NCI-H1092 (cell line): ENCODE measurements at regions not wholly inside any gene's neighbourhood (a gene's known extent, or its start where the extent isn't known, plus 50 kb on each side); places are given as distances from the start of the nearest gene placed in this dataset.

Source experiments
- DNase-seq: peaks from one replicate; lab custom pipeline; 2025; lab: John Stamatoyannopoulos, UW

DNA sequence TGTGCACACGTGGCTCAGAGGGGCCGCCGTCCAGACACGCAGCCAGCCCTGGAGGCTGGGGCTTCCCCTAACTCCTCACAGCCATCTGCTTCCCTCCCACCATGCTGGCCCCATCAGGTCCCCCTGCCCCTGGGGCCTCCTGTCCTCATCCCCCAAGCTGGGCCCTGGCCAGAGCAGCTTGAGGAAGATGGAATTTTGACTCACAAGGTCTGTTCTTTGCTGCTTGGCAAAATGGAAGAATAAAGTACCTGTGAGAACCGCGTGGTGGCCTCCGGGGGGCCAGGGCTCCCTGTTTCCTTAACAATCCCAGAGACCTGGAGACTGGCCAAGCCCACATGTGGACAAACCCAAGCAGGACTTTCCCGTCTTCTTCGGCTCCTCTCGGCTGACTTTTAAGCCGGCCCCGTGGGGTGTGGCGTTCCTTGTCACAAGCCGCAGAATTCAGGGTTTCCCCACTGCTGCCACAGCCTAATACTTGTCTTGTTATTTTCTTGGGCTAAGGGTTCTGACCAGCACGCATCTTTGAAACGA is 872.8 kb downstream of the BRD1 start:
- no peak for DNase-seq

- DNase-seq = no peak
These were observed 873.8 kb downstream of the BRD1 start for GRCh38 chr22:48953830-48954229.

- DNase-seq = no peak
These were observed 874.5 kb downstream of the BRD1 start for GRCh38 chr22:48953103-48953720.

- no peak for DNase-seq
These were observed 875.2 kb downstream of the BRD1 start for GRCh38 chr22:48952256-48953102.

DNA sequence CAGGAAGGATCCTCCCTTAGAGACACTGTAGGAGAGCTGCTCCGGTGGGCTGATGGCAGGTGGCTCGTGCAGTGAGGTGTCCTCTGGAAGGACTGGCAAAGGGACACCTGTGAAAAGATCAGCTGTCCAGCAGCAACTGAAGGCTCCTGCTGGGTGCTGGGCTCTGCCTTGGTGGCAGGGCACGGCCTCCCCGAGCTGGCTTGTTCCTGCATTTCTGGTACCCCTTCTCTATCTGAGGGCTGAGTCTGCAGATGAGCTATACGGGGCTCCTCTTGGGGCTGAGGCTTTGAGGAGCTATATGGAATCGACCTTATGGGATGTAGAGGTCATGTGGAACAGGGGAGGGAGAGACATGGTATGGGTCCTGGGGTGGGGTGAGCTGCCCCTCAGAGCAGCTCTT is 875.8 kb downstream of the BRD1 start:
- DNase-seq = no peak

- DNase-seq = no peak
These were observed 877.3 kb downstream of the BRD1 start for GRCh38 chr22:48950151-48950915.

- no peak for DNase-seq
These were observed 878.1 kb downstream of the BRD1 start for GRCh38 chr22:48949375-48950149.

DNA sequence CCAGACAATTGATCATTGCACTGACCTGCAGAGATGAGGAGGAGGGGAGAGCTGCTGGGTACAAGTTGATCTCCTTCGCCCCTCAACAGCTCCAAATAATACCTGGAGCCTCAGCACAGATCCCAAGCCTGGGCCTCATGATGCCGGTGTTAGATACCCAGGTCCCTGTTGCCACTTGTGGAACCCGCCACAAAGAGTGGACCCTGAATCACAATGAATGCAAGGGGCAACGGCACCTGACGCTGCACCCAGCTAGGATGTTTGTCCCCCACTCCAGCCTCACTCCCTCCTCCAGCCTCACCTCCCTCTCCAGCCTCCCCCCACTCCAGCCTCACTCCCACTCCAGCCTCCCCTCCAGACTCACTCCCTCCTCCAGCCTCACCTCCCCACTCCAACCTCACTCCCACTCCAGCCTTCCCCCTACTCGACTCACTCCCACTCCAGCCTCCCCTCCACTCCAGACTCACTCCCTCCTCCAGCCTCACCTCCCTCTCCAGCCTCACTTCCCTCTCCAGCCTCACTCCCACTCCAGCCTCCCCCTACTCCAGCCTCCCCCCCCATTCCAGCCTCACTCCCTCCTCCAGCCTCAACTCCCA is 879.0 kb downstream of the BRD1 start:
- no peak for DNase-seq

DNA sequence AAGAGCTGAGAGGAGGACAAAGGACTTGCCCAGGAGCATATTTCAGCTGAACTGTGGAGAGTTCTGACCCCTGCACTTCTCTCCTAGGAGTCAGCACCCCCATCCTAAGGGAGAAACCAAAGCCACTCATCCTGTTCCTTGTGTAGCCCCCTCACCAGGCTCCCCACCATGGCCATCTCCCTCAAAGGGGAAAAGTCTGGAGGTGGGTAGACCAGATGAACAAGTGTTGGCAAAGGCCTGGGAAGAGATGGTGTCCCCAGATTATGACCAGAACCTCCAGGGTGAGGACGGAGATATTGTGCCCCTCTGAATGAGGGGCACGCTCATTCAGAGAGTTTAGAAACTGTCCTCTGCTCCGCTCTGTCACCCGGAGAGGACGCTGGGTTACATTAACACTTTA is 880.0 kb downstream of the BRD1 start:
- DNase-seq = no peak

GRCh38 chr22:48945621-48946458 is 881.8 kb downstream of the BRD1 start:
- no peak for DNase-seq

- DNase-seq = no peak
These were observed 882.7 kb downstream of the BRD1 start for GRCh38 chr22:48944751-48945620.

GRCh38 chr22:48944433-48944750 is 883.3 kb downstream of the BRD1 start:
- no peak for DNase-seq

GRCh38 chr22:48943567-48944432 is 883.9 kb downstream of the BRD1 start:
- DNase-seq = no peak

DNA sequence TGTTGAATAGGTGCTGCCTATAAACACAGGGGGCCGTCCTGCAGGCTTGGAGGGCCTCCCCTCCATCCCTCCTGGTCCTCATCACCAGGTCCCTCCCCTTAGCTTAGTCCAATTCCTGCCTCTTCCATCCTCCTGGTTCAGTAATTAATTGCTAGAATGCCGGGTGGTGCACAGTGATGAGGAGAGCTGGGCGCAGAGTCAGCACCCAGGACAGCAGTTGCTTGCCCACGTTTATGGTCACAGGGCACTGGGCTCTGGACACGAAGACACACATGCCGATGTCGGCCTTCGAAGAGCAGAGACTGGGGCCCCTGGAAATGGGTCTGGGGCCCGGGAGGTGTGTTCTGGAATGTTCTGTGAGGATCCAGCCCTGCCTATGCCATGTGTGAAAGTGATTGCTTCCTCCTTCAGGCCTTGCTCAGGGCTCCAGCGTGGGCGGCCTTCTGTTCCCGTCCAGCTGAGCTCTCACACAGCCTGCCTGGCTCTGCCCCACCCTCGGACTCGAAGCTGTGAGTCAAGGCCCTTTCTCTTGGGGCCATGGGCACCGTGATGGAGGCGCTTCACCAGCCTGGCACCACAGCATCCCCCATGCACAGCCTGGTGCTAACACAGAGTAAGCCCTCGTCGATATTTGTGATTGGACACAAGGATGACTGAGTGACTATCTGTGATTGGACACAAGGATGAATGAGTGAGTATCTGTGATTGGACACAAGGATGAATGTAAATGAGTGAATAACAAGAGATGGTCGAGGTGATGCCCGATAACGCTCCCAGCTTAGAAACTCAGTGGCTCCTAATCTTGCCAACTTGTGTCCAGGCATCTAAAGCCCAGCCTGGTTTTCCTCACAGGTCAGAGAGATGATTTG is 884.7 kb downstream of the BRD1 start:
- no peak for DNase-seq

GRCh38 chr22:48941903-48942575 is 885.6 kb downstream of the BRD1 start:
- no peak for DNase-seq

DNA sequence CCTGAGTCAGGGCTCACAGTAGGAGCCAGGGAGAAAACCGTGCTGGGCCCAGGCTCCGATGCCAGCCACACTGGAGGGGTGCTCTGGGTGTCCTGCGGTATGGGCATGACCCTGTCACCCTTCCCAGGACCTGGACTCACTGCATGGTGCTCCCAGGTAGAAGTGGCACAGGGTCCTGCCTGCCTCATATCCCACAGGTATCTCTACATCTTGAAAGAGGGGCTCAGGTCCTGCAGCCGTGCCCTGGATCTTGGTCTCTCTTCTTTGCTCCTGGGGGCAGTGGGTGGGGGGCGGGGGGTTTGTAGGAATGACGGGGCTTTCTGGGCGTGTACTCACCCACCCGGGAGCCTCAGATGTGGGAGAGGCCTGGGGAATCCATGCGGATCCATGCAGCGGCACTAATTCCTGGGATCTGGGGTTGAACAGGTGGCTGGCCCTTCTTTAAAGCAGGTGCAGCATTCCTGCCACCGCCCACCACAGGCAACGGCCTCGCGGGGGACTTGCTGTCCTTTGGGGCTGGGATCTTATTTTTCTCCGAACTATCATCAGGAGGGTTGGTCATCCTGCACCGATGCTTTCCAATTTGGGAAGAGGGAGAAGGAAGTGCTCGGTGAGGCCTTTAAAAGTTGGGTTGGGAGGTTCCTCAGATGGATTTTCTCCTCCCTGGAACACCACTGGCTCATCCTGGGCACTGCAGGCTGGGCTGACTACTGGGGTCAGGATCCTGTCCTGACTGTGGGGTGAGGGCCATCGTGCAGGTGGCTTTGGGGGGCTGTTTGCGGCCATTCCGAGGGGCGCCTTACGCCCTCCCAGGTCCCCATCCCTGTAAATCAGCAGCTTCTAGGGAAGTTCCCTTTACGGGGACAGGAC is 886.4 kb downstream of the BRD1 start:
- DNase-seq = no peak
